Stimulated activated naive CD8-positive, alpha-beta T cell treated with anti-CD3 and anti-CD28 coated beads, Interleukin-15, Interleukin-2, amounts not matched to agents 100 ng/mL and 50 ng/mL, for 24 hours (primary cell): ENCODE measurements at regions not wholly inside any gene's neighbourhood (a gene's known extent, or its start where the extent isn't known, plus 50 kb on each side); places are given as distances from the start of the nearest gene placed in this dataset.
A peak's percentile ranks its signal among the peaks of the same experiment; 100 is the strongest.

Experiments used
- H3K27ac Mint-ChIP-seq: one replicate; pipeline ENCODE4 v1.8.0; 2021; ENCODE audit warnings: mild to moderate bottlenecking, mixed read lengths
- H3K27me3 Mint-ChIP-seq: one replicate; pipeline ENCODE4 v1.8.0; 2021; ENCODE audit warnings: mixed read lengths
- H3K36me3 Mint-ChIP-seq: one replicate; pipeline ENCODE4 v1.8.0; 2021; ENCODE audit warnings: low read depth, mixed read lengths
- H3K4me1 Mint-ChIP-seq: one replicate; pipeline ENCODE4 v1.8.0; 2021; ENCODE audit warnings: low read depth, mixed read lengths
- H3K4me3 Mint-ChIP-seq: one replicate; pipeline ENCODE4 v1.8.0; 2021; ENCODE audit warnings: mild to moderate bottlenecking, mixed read lengths
- H3K9me3 Mint-ChIP-seq: one replicate; pipeline ENCODE4 v1.8.0; 2021; ENCODE audit warnings: mixed read lengths

- Mint-ChIP-seq H3K27ac (no peak overlapping the region), H3K27me3 (no peaks in the 10 kb centered on the region), H3K4me3 (no peak overlapping the region), H3K4me1 (peaks cover 19% of the 10 kb centered on the region), H3K36me3 (no peaks in the 10 kb centered on the region), H3K9me3 (no peaks in the 10 kb centered on the region)
Observed at GRCh38 chr9:16025627-16026026, 472.8 kb downstream of the CCDC171 start.

GRCh38 chr9:16026886-16027285 is 474.0 kb downstream of the CCDC171 start:
- no peaks in the 10 kb centered on the region for H3K9me3 Mint-ChIP-seq
- peaks cover 28% of the 10 kb centered on the region for H3K4me1 Mint-ChIP-seq
- H3K27me3 Mint-ChIP-seq = no peaks in the 10 kb centered on the region
- H3K4me3 Mint-ChIP-seq = no peak overlapping the region
- no peaks in the 10 kb centered on the region for H3K36me3 Mint-ChIP-seq
- no peak overlapping the region for H3K27ac Mint-ChIP-seq

- Mint-ChIP-seq H3K36me3 (no peaks in the 10 kb centered on the region), H3K27ac (no peak overlapping the region), H3K27me3 (no peaks in the 10 kb centered on the region), H3K4me1 (peaks cover 28% of the 10 kb centered on the region), H3K9me3 (no peaks in the 10 kb centered on the region), H3K4me3 (no peak overlapping the region)
Observed at GRCh38 chr9:16028548-16028947, 475.7 kb downstream of the CCDC171 start.

GRCh38 chr9:16029046-16029615 is 476.3 kb downstream of the CCDC171 start:
- Mint-ChIP-seq H3K9me3 (no peaks in the 10 kb centered on the region), H3K4me3 (no peak overlapping the region), H3K27ac (peak overlapping the region; percentile 28), H3K4me1 (peaks cover 28% of the 10 kb centered on the region), H3K27me3 (no peaks in the 10 kb centered on the region), H3K36me3 (no peaks in the 10 kb centered on the region)

GRCh38 chr9:16029796-16030363 is 477.0 kb downstream of the CCDC171 start:
- no peaks in the 10 kb centered on the region for H3K36me3 Mint-ChIP-seq
- H3K9me3 Mint-ChIP-seq = no peaks in the 10 kb centered on the region
- no peak overlapping the region for H3K4me3 Mint-ChIP-seq
- peak overlapping the region; percentile 56 for H3K27ac Mint-ChIP-seq
- H3K27me3 Mint-ChIP-seq = no peaks in the 10 kb centered on the region
- H3K4me1 Mint-ChIP-seq = peaks cover 28% of the 10 kb centered on the region

- Mint-ChIP-seq H3K27ac (peak overlapping the region; percentile 90), H3K36me3 (no peaks in the 10 kb centered on the region), H3K4me3 (peak overlapping the region; percentile 58)
Observed at GRCh38 chr9:16030528-16031185, 477.8 kb downstream of the CCDC171 start.

GRCh38 chr9:16031486-16031885 is 478.6 kb downstream of the CCDC171 start:
- Mint-ChIP-seq H3K27ac (no peak overlapping the region), H3K9me3 (no peaks in the 10 kb centered on the region), H3K27me3 (no peaks in the 10 kb centered on the region), H3K4me3 (no peak overlapping the region), H3K4me1 (peaks cover 28% of the 10 kb centered on the region), H3K36me3 (no peaks in the 10 kb centered on the region)

More at GRCh38 chr9:16030528-16031185, 477.8 kb downstream of the CCDC171 start:
- H3K4me1 Mint-ChIP-seq = peaks cover 28% of the 10 kb centered on the region
- no peaks in the 10 kb centered on the region for H3K9me3 Mint-ChIP-seq
- no peaks in the 10 kb centered on the region for H3K27me3 Mint-ChIP-seq

- Mint-ChIP-seq H3K27me3 (no peaks in the 10 kb centered on the region), H3K9me3 (no peaks in the 10 kb centered on the region), H3K4me3 (no peak overlapping the region), H3K27ac (no peak overlapping the region), H3K4me1 (peaks cover 28% of the 10 kb centered on the region), H3K36me3 (no peaks in the 10 kb centered on the region)
Observed at GRCh38 chr9:16031971-16032370, 479.1 kb downstream of the CCDC171 start.

GRCh38 chr9:16032799-16033198 is 480.0 kb downstream of the CCDC171 start:
- Mint-ChIP-seq H3K9me3 (peaks cover 3% of the 10 kb centered on the region), H3K4me3 (no peak overlapping the region), H3K36me3 (no peaks in the 10 kb centered on the region), H3K27ac (no peak overlapping the region), H3K4me1 (peaks cover 28% of the 10 kb centered on the region), H3K27me3 (no peaks in the 10 kb centered on the region)

- H3K4me1 Mint-ChIP-seq = peaks cover 28% of the 10 kb centered on the region
- H3K9me3 Mint-ChIP-seq = peaks cover 3% of the 10 kb centered on the region
- H3K36me3 Mint-ChIP-seq = no peaks in the 10 kb centered on the region
- no peak overlapping the region for H3K4me3 Mint-ChIP-seq
- no peak overlapping the region for H3K27ac Mint-ChIP-seq
- no peaks in the 10 kb centered on the region for H3K27me3 Mint-ChIP-seq
Observed at GRCh38 chr9:16033253-16033652, 480.4 kb downstream of the CCDC171 start.

- no peaks in the 10 kb centered on the region for H3K27me3 Mint-ChIP-seq
- peaks cover 3% of the 10 kb centered on the region for H3K9me3 Mint-ChIP-seq
- H3K4me3 Mint-ChIP-seq = no peak overlapping the region
Observed at GRCh38 chr9:16033921-16034691, 481.3 kb downstream of the CCDC171 start.

GRCh38 chr9:16039218-16039987 is 486.6 kb downstream of the CCDC171 start:
- H3K27ac Mint-ChIP-seq = no peak overlapping the region
- H3K27me3 Mint-ChIP-seq = no peaks in the 10 kb centered on the region
- no peaks in the 10 kb centered on the region for H3K36me3 Mint-ChIP-seq
- H3K9me3 Mint-ChIP-seq = peaks cover 3% of the 10 kb centered on the region
- peaks cover 8% of the 10 kb centered on the region for H3K4me1 Mint-ChIP-seq
- H3K4me3 Mint-ChIP-seq = no peak overlapping the region

More at GRCh38 chr9:16033921-16034691, 481.3 kb downstream of the CCDC171 start:
- H3K27ac Mint-ChIP-seq = no peak overlapping the region
- no peaks in the 10 kb centered on the region for H3K36me3 Mint-ChIP-seq
- H3K4me1 Mint-ChIP-seq = peaks cover 24% of the 10 kb centered on the region

- peaks cover 8% of the 10 kb centered on the region for H3K4me1 Mint-ChIP-seq
- H3K9me3 Mint-ChIP-seq = peaks cover 3% of the 10 kb centered on the region
- no peak overlapping the region for H3K27ac Mint-ChIP-seq
- H3K4me3 Mint-ChIP-seq = no peak overlapping the region
- no peaks in the 10 kb centered on the region for H3K27me3 Mint-ChIP-seq
- no peaks in the 10 kb centered on the region for H3K36me3 Mint-ChIP-seq
Observed at GRCh38 chr9:16039988-16040761, 487.3 kb downstream of the CCDC171 start.
